ENCODE measurements at regions not wholly inside any gene's neighbourhood (a gene's known extent, or its start where the extent isn't known, plus 50 kb on each side); places are given as distances from the start of the nearest gene placed in this dataset.

DNA sequence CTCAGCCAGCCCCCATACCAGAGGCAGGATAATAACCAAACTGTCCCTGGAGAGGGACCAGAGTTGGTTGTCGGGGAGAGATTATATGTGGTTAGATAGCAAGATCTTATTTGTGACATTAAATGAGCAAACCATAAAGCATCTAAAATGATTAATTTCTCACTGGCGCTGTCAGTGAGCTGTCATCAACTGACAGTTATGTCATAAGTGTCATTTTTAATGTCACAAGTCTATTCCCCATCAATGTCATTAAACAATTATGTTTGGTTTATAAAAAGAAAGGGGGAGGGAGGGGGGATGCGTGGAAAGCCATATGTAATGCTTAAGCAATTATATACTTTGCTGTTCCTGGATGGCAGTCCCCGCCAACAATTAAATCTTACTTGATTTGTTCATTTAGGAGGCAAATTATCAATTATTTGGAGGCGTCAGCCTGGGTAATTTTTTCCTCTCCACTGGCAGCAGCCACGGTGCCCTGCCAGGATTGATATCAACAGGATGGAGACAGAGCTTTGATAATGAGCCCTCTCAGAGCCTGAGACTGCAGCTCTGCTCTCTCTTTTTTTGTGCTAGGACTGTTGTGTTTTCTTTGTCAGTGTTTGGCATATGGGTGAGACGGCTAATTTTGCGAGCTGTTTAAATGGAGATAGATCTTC, 333.6 kb upstream of the CAMK1G start:
- no peak for DNase-seq

DNA sequence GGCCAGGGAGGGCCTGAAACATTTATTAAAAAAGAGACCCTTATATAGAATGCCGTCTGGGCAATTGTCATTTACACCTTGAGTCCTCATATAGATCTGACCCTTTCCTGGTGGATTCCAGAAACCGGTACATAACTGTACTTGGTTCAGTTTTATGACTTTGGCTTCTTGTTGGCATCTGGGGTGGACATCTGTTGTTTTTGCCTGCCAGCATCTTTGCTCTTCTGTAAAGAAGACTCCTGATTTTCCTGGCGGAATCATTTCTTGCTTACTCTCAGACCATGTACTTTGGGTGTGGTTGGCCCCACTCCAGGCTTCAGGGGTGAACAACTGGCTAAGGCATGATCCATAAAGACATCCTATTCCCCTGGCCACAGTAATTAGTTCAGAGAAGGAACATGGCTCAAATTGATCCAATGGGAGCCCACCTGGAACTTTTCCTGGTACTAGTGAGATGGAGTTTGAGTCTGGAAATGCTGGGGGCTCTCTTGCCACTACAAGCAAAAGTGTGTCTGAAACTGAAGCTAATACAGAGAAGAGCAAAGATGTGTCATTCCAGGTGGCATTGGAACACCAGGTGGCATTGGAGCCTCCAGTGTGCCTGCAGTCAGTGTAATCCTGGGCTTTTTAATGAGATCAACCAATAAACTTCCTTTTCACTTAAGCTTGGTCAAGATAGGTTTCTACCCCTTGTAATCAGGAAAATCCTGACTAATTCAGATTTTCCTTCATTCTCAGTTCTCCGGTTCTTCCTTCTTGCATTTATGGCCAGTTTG, 332.5 kb upstream of the CAMK1G start:
- no peak for DNase-seq

DNA sequence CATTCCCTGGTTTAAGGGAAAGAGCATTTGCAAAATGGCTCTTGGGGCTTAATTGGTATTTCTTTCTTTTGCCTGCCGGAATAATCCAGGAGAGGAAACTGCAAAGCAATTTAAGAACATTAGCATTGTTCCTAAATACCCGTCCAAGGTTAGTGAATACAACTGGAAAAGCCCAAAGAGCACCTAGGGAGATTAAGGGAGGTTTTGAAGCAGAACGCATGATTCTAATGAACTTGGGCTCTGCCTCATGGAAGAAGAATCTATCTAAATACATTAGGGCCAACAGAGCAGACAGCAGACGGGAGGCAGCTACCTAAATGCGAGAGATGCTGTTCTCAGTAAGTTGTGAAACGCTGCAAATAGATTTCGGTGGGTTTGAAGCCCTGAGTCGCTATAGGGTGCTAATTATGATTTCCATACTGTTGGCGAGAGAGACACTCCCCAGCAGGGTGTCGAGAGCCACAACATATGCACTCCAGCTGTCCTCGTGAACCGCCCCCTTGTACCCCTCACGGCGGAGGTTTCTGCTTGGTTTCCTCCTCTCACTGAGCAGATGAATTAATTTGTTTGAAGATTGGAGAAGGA, 326.7 kb upstream of the CAMK1G start:
- no peak for DNase-seq

DNA sequence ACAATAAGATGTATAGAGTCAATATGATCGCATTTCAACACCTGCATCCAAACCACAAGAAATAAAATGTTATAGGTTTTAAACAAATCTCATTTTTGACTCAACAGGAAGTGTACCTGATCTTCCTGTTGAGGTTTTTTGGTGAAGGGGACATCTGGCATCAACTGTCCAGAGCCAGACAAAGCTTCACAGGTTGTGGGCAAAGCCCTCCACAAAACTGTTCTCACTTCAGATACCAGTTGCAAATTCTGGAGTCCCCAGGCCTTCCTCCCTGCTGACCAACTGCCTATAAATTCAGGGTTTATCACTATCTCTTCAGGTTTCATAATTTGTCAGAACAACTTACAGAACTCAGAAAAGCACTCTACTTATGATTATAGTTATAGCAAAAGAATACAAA, 326.1 kb upstream of the CAMK1G start:
- DNase-seq = no peak

DNA sequence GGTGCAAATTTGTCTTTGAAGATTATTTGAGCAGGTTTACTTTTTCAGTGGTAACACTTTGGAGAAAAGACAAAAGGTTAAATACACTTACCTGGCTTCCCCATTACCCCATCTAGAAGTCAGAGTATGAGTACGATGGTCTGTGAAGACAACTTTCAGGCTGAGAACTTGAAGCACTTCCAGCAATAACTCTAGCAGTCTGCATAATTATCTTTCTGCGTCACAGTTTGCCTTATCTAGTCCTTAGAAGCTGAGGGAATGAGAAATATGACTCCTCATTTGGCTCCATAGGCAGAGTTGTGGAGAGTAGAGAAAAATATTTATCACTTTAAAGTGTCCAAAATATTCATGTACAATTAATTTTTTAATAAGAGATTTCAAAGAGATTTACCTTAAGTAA, 323.4 kb upstream of the CAMK1G start:
- no peak for DNase-seq

DNA sequence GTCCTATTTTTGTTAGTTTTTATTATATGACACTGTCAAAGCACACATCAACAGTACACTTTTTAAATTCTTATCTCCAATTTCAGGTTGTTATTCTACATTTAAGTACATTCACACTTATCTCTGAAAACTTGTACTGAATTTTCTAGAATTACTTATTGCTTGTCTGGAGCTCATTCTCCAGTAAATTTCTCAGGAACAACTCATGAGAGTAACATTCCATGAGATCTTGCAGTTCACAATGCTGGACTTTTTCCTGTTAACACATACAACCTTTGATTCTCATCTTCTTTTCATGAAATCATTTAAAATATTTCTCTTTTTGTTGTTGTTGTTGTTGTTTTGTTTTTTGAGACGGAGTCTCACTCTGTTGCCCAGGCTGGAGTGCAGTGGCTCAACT, 320.9 kb upstream of the CAMK1G start:
- no peak for DNase-seq

DNA sequence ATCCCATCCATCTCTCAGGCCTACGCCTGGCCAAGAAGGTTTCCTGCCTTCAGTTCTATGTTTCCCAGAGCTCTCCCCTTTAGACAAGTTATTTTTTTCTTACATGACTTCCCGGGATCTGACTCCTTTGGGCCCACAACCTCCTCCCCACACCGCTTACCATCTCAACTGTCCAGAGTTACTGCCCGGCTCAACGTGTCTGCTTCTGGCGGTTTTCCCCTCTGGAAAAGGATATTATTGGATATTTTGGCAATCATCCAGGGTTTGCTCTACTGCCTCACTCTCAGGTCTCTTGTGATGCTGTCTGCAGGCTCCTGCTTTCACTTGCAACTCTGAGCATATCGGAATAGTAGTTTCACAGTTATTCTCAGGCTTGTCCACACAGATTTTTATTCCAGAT, 318.2 kb upstream of the CAMK1G start:
- DNase-seq = no peak

DNA sequence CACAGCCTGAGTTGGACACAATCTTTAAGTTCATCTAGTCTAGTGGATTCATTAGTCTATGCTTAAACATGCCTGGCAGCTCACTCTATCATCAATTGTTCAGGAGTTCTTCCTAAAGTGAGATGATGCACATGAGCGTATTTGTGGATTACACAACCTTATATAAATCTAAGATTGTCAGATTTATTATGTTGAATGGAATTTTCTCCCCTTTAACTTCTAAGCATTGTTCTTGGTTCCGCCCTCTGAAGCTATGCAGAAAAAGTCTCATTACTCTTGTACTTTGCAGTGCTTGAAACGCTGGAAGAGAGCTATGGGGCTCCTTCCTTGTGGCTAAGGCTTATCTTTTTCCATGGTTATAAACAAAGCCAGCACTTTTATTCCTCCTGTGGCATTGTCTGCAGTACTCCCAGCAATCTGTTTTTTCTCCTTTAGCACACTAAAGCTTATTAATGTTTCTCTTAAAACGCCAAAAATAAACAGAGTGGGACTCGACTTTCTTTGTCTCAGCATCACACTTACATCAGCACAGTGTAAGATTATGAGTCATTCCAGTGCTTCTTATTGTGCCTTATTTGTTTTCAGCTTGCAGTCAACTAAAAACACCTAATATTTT, 316.8 kb upstream of the CAMK1G start:
- no peak for DNase-seq

DNA sequence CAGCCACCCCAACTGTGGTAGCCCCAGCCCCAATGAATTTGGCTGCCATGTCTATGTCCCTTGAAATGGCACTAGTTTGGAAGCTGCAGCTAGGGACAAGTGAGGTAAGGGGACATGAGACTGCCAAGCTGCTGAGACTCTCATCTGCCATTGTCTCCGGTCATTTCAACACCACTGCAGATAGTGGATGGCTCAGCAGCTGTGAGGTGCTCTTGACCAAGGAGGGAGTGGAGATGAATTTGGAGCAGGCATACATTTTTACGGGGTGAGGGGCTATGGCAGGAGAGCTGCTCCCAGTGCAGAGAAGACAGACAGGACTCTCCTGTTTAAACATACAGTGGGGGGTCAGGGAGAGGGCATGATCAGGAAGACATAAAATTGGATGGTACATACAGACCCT, 315.5 kb upstream of the CAMK1G start:
- DNase-seq = no peak

DNA sequence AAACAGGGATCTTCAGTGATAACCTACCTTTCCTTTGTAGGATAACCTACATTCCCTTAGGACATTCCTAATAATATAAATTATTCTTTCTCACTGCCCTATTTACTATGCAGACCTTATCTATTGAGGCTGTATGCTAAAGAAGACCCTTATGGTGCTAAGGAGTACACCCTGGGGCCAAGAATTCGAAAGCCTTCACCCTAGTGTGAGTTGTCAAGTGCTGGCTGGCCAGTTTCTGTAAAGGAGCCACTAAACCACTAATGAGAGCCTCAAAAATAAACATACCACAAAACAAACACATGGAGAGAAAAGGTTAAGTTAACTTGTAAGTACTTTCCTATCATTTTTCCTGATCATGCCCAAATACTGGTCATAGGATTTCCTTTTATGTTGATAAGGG, 315.0 kb upstream of the CAMK1G start:
- DNase-seq = no peak

DNA sequence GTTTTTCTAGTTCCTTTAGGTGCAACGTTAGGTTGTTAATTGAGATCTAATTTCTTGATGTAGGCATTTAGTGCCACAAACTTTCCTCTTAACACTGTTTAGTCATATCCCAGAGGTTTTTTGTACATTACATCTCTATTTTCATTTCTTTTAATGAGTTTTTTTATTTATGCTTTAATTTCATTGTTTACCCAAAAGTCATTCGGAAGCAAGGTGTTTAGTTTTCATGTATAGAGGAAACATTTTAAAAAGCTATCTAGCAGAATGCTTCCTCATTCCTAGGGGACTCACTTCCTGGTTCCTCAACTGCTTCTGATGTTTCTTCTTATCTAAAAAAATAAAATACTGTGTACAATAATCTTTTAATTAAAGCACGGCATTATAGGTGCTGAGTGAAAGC, 307.2 kb upstream of the CAMK1G start:
- no peak for DNase-seq

DNA sequence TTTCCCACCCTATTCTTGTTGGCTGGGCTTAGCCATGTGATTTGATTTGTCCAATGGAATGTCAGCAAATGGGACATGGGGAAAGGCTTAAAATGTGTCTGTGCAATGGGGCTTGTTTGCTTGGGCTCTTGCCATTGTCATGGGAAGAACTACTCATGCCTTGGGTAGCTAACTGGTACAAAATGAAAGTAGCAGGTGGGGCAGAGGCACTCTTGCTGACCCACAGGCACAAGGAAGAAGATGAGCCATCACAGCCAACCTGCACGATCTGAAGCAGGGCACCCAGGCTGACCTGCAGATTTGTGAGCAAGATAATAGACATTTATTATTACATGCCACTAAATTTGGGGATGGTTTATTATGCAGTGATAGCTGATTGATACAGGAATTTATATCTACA, 305.9 kb upstream of the CAMK1G start:
- DNase-seq = no peak

DNA sequence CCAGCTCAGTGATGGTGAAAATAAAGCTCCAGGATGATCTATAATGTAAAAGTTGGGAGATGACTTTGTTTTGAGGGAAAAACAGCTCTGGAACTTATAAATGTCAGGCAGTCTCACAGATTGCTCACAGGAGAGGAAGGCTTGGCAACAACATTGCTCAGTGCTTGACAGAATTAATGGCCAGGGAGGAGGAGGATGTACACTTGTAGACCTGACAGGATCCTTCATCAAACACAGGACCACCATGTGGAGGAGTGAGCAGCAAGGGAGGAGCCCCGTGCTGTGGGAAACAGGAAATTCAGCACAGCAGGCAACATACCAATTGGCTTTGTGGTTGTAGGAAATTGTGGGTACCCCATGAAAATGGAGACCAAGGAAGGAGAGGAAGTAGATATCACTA, 291.8 kb upstream of the CAMK1G start:
- no peak for DNase-seq

DNA sequence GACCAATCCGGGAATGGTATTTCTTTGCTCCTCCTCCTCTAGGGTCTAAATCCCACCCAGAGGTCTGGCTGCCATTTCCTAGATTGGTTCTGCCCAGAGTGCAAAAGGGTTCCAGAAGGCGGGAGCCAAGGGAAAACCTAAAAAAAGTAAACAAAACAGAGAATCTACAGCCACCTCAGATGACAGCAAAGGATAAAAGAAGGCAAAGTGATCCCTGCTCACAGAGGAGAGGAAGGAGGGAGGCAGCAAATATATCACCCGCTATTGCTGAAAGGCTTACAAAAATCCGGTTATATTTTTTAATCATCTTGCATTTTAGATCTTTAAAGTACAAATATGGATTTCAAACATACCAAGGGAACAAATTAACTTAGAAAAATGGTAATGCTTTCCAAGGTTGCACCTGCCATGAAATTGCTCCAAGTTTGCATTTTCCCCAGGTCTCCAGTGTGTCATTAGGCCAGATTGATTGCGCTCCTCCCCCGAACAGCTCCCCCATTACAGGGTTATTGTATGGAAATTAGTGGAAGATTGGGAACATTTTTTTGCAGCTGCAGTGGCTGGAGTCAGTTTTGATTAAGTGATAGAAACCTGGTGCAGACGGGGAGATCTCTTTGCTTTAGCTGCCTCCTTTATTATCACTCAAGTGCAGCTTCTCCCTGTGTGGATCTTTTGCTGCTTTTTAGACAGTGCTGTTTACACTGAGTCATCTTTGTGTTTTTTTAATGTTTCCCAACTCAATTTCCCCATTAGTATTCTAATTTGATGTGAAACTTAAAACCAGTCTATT, 280.5 kb upstream of the CAMK1G start:
- no peak for DNase-seq

DNA sequence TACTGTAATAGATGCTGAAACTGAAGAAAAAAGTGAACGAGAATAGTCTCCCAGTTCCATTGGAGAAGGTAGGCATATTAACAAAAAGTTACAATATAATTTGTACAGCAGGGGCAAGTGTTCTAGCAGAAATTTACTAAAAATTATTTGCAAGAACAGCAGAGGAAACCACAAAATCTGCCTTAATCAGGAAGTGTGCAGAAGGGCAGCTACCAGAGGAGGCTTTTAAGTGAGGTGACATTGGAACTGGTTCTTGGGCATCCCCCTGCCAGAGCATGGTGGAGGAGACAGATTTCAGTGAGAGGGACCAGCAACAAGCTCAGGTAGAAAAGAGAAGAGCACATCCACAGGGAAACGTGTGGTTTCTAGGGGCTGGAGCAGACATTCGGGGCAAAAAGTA, 279.3 kb upstream of the CAMK1G start:
- no peak for DNase-seq

DNA sequence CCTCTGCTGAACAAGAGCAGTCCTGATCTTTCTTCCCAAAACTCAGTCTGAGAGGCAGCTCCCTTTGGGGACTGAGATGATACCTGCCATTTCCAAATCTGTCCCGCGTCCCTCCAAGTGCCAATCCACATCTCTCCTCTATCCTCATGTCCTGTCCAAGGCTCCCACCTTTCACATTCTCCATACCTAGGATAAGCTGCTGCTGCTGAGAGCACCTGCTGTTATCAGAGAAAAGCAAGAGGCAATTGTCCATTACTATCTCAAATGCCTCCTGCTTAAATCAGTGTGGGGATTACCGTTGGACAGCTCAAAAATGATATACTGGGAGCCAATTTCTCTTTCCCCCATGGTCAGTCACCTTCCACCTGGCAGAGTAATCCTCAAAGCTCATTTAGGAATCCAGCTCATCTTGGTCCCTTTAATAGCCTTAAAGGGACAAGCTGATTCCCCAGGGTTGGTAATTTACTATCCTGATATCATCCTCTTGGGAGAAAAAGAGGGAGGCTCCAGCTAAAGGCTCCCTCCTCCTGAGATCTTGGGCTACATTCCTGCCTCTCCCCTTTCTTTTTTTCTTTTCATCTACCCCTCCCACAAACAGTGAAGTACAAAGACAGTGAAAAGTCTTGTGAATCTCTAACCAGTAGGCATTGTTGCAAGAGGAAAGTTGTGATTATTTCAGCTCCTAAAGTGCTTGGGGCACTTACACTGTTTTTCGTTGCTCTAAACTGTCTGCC, 278.1 kb upstream of the CAMK1G start:
- DNase-seq = no peak

DNA sequence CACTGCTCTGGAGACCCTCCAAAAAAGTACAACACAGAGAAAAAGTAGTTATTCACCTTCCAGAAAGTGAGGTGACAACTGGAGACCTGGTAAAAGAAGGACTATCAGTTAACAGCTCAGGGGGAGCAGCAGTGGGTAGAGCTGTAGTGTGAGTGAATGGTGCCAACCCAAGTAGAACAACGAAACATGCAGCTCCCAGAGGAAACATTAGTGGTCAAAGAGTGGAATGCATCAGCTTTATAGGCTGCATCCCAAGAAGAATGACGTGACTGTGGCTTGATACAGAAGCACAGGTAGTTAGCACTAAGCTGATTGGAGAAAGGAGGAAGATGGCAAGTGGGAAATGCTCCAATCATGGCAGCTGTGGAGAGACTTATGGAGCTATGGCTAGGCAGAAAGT, 275.7 kb upstream of the CAMK1G start:
- DNase-seq = no peak

DNA sequence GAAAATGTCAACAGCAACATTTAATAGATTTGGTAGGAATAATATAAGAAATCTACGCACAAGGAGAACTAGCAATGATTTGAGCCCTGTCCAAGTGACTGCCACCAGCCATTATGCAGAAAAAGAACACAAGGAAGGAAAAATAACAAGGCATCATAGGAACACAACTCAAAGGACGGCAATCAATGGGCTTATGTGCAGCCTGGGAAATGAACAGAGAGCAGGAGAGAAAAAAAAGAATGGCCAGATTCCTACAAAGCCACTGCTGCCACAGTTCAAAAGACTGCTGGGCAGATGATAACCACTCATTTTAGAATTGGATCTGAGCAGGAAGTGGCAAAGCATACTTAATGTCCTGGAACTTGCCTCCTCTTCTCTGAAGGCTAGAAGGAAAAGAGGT, 274.3 kb upstream of the CAMK1G start:
- no peak for DNase-seq

DNA sequence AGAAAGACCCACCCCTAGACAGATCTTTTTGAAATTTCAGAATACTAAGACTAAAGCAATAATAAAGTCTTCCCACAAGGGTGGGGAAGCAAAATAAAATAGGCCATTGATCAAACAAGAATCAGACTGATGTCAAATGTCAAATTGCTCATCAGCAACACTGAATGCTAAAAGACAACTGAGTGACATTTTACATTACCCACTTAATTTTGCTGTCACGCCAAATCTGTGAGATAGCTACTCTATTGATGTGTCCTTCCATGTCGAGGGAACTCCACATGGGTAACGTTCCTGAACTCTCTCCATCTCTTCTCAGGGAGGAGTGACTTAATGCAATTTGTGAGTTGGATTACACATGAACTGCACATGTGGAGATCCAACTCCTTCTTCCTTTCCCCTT, 271.7 kb upstream of the CAMK1G start:
- DNase-seq = no peak

DNA sequence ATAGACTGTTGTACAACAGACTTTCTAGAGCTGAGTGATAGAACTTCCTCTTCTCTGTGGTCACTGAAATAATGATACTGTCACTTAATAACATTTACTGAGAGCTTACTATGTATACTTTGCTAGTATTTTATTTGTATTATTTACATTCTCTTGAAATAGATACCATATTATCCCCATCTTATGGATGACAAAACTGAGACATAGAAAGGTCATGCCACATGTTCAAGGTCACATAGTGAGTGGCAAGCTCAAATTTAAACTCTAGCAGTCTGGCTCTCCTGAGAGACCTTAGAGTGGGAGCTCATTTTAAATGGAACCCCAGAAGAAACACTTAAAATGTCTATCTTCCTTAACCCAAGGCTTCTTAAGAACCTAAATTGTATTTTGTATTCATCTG, 266.6 kb upstream of the CAMK1G start:
- no peak for DNase-seq

DNA sequence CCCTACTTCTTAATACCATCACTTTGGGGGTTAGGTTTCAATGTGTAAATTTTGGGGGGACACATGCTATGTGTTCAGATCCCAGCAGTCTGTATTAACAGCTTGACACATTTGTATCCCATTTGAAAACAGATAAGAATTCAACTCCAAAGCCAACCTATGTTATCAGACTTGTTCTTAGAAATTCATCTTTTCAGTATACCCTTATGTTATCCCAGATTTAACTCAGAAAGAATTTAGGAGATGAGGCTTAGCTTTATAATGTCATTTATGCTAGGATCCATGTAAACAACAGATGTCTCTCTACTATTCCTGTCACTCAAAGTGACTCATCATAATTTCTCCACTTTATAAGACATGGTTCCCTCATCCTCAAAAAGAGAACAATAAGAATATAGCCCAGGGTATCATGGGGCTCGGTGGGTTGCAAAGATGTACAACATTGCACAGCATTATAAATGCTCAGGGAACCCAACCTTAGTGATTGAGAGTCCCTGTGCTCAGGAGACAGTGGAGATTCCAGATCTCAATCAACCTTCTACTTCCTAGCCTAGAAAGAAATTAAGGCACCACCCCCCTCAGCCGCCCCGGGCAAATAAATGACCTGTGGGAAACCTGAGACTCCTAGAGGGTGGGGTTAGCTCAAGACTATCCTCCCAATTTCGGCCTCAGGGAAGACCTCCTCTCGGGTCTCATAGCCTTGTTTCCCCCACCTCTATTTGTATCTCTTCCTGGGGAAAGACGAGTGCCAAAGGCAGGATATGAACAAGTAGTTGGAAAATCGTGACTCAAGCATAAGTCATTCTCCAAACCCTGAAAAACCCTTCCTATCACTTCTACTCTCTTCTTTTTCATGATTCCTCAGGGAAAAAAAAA, 265.1 kb upstream of the CAMK1G start:
- DNase-seq = no peak

DNA sequence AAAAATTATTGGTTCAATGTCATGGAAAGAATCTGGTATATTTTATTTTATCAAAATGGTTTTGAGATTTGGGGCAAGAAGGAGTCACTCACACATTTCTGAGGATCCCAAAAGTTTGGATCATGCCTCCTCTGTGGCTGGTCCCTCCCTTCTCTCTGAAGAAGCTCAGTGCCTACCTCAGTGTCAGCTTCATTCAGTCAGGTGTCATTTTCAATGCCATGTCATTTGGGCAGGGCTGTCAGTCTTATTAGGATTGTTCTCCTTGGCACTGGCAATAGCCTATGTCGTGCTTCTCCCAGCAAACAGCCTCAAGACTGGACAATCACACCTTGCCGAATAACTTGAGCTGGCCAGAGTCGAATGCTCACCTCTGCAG, 264.5 kb upstream of the CAMK1G start:
- DNase-seq = no peak
